ENCODE measurements at regions not wholly inside any gene's neighbourhood (a gene's known extent, or its start where the extent isn't known, plus 50 kb on each side); places are given as distances from the start of the nearest gene placed in this dataset.

GRCh38 chr12:126741536-126742240, 1525.3 kb upstream of the TMEM132C start:
- Histone ChIP-seq H3K9me3 (ENCODE audit: control insufficient read depth, insufficient read depth, low read length) (no peaks in the 10 kb centered on the region), H3K27ac (ENCODE audit: low read depth, low read length) (no peak overlapping the region), H3K4me1 (ENCODE audit: control insufficient read depth, insufficient read depth, low read length) (no peaks in the 10 kb centered on the region), H3K36me3 (ENCODE audit: control insufficient read depth, insufficient read depth, low read length) (no peaks in the 10 kb centered on the region), H3K27me3 (ENCODE audit: control insufficient read depth, insufficient read depth, low read length) (no peaks in the 10 kb centered on the region), H3K4me3 (ENCODE audit: low read depth, low read length) (no peak overlapping the region)
- no peak for DNase-seq (ENCODE audit: low read depth in 4 of 6, low spot score in 6 of 6)
- WGBS (ENCODE audit: insufficient coverage), result 57% methylated on average over 10 of the region's 12 CpGs

GRCh38 chr12:126742241-126742641, 1524.7 kb upstream of the TMEM132C start:
- Histone ChIP-seq H3K27me3 (ENCODE audit: control insufficient read depth, insufficient read depth, low read length) (no peaks in the 10 kb centered on the region), H3K4me3 (ENCODE audit: low read depth, low read length) (no peak overlapping the region), H3K9me3 (ENCODE audit: control insufficient read depth, insufficient read depth, low read length) (no peaks in the 10 kb centered on the region), H3K27ac (ENCODE audit: low read depth, low read length) (no peak overlapping the region), H3K4me1 (ENCODE audit: control insufficient read depth, insufficient read depth, low read length) (no peaks in the 10 kb centered on the region), H3K36me3 (ENCODE audit: control insufficient read depth, insufficient read depth, low read length) (no peaks in the 10 kb centered on the region)
- WGBS (ENCODE audit: insufficient coverage), result 25% methylated on average over 9 of the region's 9 CpGs
- DNase-seq (ENCODE audit: low read depth in 4 of 6, low spot score in 6 of 6), result peak in 5 of 6 donors; percentile 65 to 94 (median 69)

GRCh38 chr12:126747530-126748149, 1519.3 kb upstream of the TMEM132C start:
- peak in 1 of 6 donors; percentile 32 for DNase-seq (ENCODE audit: low read depth in 4 of 6, low spot score in 6 of 6)
- no peaks in the 10 kb centered on the region for H3K27me3 ChIP-seq (ENCODE audit: control insufficient read depth, insufficient read depth, low read length)
- H3K36me3 ChIP-seq (ENCODE audit: control insufficient read depth, insufficient read depth, low read length), result no peaks in the 10 kb centered on the region
- no peaks in the 10 kb centered on the region for H3K4me1 ChIP-seq (ENCODE audit: control insufficient read depth, insufficient read depth, low read length)
- no peaks in the 10 kb centered on the region for H3K9me3 ChIP-seq (ENCODE audit: control insufficient read depth, insufficient read depth, low read length)
- H3K4me3 ChIP-seq (ENCODE audit: low read depth, low read length), result no peak overlapping the region
- H3K27ac ChIP-seq (ENCODE audit: low read depth, low read length), result no peak overlapping the region
- 62% methylated on average over 3 of the region's 11 CpGs for WGBS (ENCODE audit: insufficient coverage)

GRCh38 chr12:126752021-126752420, 1514.9 kb upstream of the TMEM132C start:
- Histone ChIP-seq H3K4me3 (ENCODE audit: low read depth, low read length) (no peak overlapping the region), H3K27ac (ENCODE audit: low read depth, low read length) (no peak overlapping the region), H3K36me3 (ENCODE audit: control insufficient read depth, insufficient read depth, low read length) (no peaks in the 10 kb centered on the region), H3K9me3 (ENCODE audit: control insufficient read depth, insufficient read depth, low read length) (no peaks in the 10 kb centered on the region), H3K4me1 (ENCODE audit: control insufficient read depth, insufficient read depth, low read length) (no peaks in the 10 kb centered on the region), H3K27me3 (ENCODE audit: control insufficient read depth, insufficient read depth, low read length) (no peaks in the 10 kb centered on the region)
- 83% methylated on average over 3 of the region's 4 CpGs for WGBS (ENCODE audit: insufficient coverage)
- no peak for DNase-seq (ENCODE audit: low read depth in 4 of 6, low spot score in 6 of 6)

- Histone ChIP-seq H3K27ac (ENCODE audit: low read depth, low read length) (no peak overlapping the region), H3K9me3 (ENCODE audit: control insufficient read depth, insufficient read depth, low read length) (no peaks in the 10 kb centered on the region), H3K4me3 (ENCODE audit: low read depth, low read length) (no peak overlapping the region), H3K36me3 (ENCODE audit: control insufficient read depth, insufficient read depth, low read length) (no peaks in the 10 kb centered on the region), H3K27me3 (ENCODE audit: control insufficient read depth, insufficient read depth, low read length) (no peaks in the 10 kb centered on the region), H3K4me1 (ENCODE audit: control insufficient read depth, insufficient read depth, low read length) (no peaks in the 10 kb centered on the region)
- peak in 1 of 6 donors; percentile 3 for DNase-seq (ENCODE audit: low read depth in 4 of 6, low spot score in 6 of 6)
- no CpG with 5 or more reads among the region's 2 CpGs for WGBS (ENCODE audit: insufficient coverage)
Measured at GRCh38 chr12:126757326-126757725, 1509.6 kb upstream of the TMEM132C start.

GRCh38 chr12:126760092-126760491, 1506.9 kb upstream of the TMEM132C start:
- Histone ChIP-seq H3K4me3 (ENCODE audit: low read depth, low read length) (no peak overlapping the region), H3K36me3 (ENCODE audit: control insufficient read depth, insufficient read depth, low read length) (no peaks in the 10 kb centered on the region), H3K27me3 (ENCODE audit: control insufficient read depth, insufficient read depth, low read length) (no peaks in the 10 kb centered on the region), H3K27ac (ENCODE audit: low read depth, low read length) (no peak overlapping the region), H3K9me3 (ENCODE audit: control insufficient read depth, insufficient read depth, low read length) (peaks cover 2% of the 10 kb centered on the region), H3K4me1 (ENCODE audit: control insufficient read depth, insufficient read depth, low read length) (no peaks in the 10 kb centered on the region)
- WGBS (ENCODE audit: insufficient coverage), result no CpG with 5 or more reads among the region's 3 CpGs
- DNase-seq (ENCODE audit: low read depth in 4 of 6, low spot score in 6 of 6), result no peak

- Histone ChIP-seq H3K9me3 (ENCODE audit: control insufficient read depth, insufficient read depth, low read length) (peaks cover 5% of the 10 kb centered on the region), H3K4me1 (ENCODE audit: control insufficient read depth, insufficient read depth, low read length) (no peaks in the 10 kb centered on the region), H3K36me3 (ENCODE audit: control insufficient read depth, insufficient read depth, low read length) (no peaks in the 10 kb centered on the region), H3K4me3 (ENCODE audit: low read depth, low read length) (no peak overlapping the region), H3K27me3 (ENCODE audit: control insufficient read depth, insufficient read depth, low read length) (no peaks in the 10 kb centered on the region), H3K27ac (ENCODE audit: low read depth, low read length) (no peak overlapping the region)
- DNase-seq (ENCODE audit: low read depth in 4 of 6, low spot score in 6 of 6), result no peak
- WGBS (ENCODE audit: insufficient coverage), result no CpG with 5 or more reads among the region's 2 CpGs
Measured at GRCh38 chr12:126761420-126761819, 1505.5 kb upstream of the TMEM132C start.

- Histone ChIP-seq H3K36me3 (ENCODE audit: control insufficient read depth, insufficient read depth, low read length) (no peaks in the 10 kb centered on the region), H3K4me3 (ENCODE audit: low read depth, low read length) (no peak overlapping the region), H3K27ac (ENCODE audit: low read depth, low read length) (no peak overlapping the region), H3K9me3 (ENCODE audit: control insufficient read depth, insufficient read depth, low read length) (peaks cover 8% of the 10 kb centered on the region), H3K27me3 (ENCODE audit: control insufficient read depth, insufficient read depth, low read length) (no peaks in the 10 kb centered on the region), H3K4me1 (ENCODE audit: control insufficient read depth, insufficient read depth, low read length) (no peaks in the 10 kb centered on the region)
- 93% methylated on average over 2 of the region's 4 CpGs for WGBS (ENCODE audit: insufficient coverage)
- no peak for DNase-seq (ENCODE audit: low read depth in 4 of 6, low spot score in 6 of 6)
Measured at GRCh38 chr12:126762150-126762549, 1504.8 kb upstream of the TMEM132C start.

GRCh38 chr12:126763359-126763758, 1503.6 kb upstream of the TMEM132C start:
- Histone ChIP-seq H3K9me3 (ENCODE audit: control insufficient read depth, insufficient read depth, low read length) (peaks cover 10% of the 10 kb centered on the region), H3K36me3 (ENCODE audit: control insufficient read depth, insufficient read depth, low read length) (no peaks in the 10 kb centered on the region), H3K27ac (ENCODE audit: low read depth, low read length) (no peak overlapping the region), H3K4me1 (ENCODE audit: control insufficient read depth, insufficient read depth, low read length) (no peaks in the 10 kb centered on the region), H3K4me3 (ENCODE audit: low read depth, low read length) (no peak overlapping the region), H3K27me3 (ENCODE audit: control insufficient read depth, insufficient read depth, low read length) (no peaks in the 10 kb centered on the region)
- WGBS (ENCODE audit: insufficient coverage), result 78% methylated on average over 1 of the region's 2 CpGs
- no peak for DNase-seq (ENCODE audit: low read depth in 4 of 6, low spot score in 6 of 6)

- Histone ChIP-seq H3K36me3 (ENCODE audit: control insufficient read depth, insufficient read depth, low read length) (no peaks in the 10 kb centered on the region), H3K4me3 (ENCODE audit: low read depth, low read length) (no peak overlapping the region), H3K9me3 (ENCODE audit: control insufficient read depth, insufficient read depth, low read length) (peaks cover 10% of the 10 kb centered on the region), H3K4me1 (ENCODE audit: control insufficient read depth, insufficient read depth, low read length) (no peaks in the 10 kb centered on the region), H3K27me3 (ENCODE audit: control insufficient read depth, insufficient read depth, low read length) (no peaks in the 10 kb centered on the region), H3K27ac (ENCODE audit: low read depth, low read length) (no peak overlapping the region)
- DNase-seq (ENCODE audit: low read depth in 4 of 6, low spot score in 6 of 6), result no peak
- 88% methylated on average over 8 of the region's 8 CpGs for WGBS (ENCODE audit: insufficient coverage)
Measured at GRCh38 chr12:126767334-126767733, 1499.6 kb upstream of the TMEM132C start.

All from spinal cord (tissue), 9 donors.